ENCODE measurements at regions not wholly inside any gene's neighbourhood (a gene's known extent, or its start where the extent isn't known, plus 50 kb on each side); places are given as distances from the start of the nearest gene placed in this dataset.

DNA sequence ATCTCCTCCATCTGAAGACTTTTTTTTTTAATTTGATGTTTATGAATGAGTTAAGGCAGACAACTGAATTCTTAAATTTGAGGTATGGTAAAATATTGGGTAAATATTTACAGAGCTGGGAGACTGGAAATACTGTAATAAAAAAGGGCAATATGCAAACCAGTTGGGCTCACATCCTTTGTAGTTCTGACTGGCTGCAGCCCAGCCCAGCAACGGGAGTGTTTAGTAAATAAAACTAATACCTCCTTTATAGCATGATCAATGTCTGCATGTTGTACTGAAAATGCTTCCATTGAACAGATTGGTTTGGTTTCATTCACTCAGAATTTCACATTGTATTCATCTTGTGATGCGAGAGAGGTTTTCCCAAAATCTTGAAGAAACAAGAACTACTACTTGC lies 365.0 kb downstream of the DMRT2 start:
- TF ChIP-seq SMC3 (conservative IDR thresholded peaks at IDR 0.05; ENCODE audit: poor library complexity) (no peak), EZH2 (IDR thresholded peaks at IDR 0.05; ENCODE audit: borderline replicate concordance, insufficient read depth, low read length, poor library complexity, severe bottlenecking) (no peak), REST (IDR thresholded peaks at IDR 0.05; ENCODE audit: borderline replicate concordance) (no peak), POLR2AphosphoS5 (IDR thresholded peaks at IDR 0.05) (no peak), EP300 (conservative IDR thresholded peaks at IDR 0.05; ENCODE audit: poor library complexity, severe bottlenecking) (no peak), MXI1 (conservative IDR thresholded peaks at IDR 0.05; ENCODE audit: poor library complexity, severe bottlenecking) (no peak), RAD21 (conservative IDR thresholded peaks at IDR 0.05) (no peak), TAF1 (IDR thresholded peaks at IDR 0.05; ENCODE audit: low read depth) (no peak)
- TF ChIP-seq, protein P1, sequence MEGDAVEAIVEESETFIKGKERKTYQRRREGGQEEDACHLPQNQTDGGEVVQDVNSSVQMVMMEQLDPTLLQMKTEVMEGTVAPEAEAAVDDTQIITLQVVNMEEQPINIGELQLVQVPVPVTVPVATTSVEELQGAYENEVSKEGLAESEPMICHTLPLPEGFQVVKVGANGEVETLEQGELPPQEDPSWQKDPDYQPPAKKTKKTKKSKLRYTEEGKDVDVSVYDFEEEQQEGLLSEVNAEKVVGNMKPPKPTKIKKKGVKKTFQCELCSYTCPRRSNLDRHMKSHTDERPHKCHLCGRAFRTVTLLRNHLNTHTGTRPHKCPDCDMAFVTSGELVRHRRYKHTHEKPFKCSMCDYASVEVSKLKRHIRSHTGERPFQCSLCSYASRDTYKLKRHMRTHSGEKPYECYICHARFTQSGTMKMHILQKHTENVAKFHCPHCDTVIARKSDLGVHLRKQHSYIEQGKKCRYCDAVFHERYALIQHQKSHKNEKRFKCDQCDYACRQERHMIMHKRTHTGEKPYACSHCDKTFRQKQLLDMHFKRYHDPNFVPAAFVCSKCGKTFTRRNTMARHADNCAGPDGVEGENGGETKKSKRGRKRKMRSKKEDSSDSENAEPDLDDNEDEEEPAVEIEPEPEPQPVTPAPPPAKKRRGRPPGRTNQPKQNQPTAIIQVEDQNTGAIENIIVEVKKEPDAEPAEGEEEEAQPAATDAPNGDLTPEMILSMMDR (IDR thresholded peaks at IDR 0.05; ENCODE audit: poor library complexity, severe bottlenecking), result no peak
- Histone ChIP-seq H3K9me3 (ENCODE audit: low read length) (no peaks in the 10 kb centered on the region), H3K9me2 (ENCODE audit: insufficient read depth, low read length) (no peaks in the 10 kb centered on the region), H3K36me3 (ENCODE audit: insufficient read depth, low read length) (no peaks in the 10 kb centered on the region), H3K9ac (ENCODE audit: low read length) (no peak overlapping the region), H3K4me2 (ENCODE audit: low read length) (no peak overlapping the region), H2AFZ (ENCODE audit: low read depth, low read length) (no peak overlapping the region), H3K27ac (ENCODE audit: low read length) (no peak overlapping the region), H3F3A (ENCODE audit: insufficient read depth, low read length, poor library complexity, severe bottlenecking) (no peaks in the 10 kb centered on the region), H4K20me1 (ENCODE audit: insufficient read depth) (no peaks in the 10 kb centered on the region), H3K79me2 (replicated peaks; ENCODE audit: insufficient read depth, low read length) (no peaks in the 10 kb centered on the region), H3K4me3 (ENCODE audit: low read length) (no peak overlapping the region), H3K27me3 (ENCODE audit: insufficient read depth, low read depth, low read length) (no peaks in the 10 kb centered on the region)

- TF ChIP-seq EP300 (conservative IDR thresholded peaks at IDR 0.05; ENCODE audit: poor library complexity, severe bottlenecking), result no peak
- TF ChIP-seq TAF1 (IDR thresholded peaks at IDR 0.05; ENCODE audit: low read depth), result no peak
- no peak for TF ChIP-seq SMC3 (conservative IDR thresholded peaks at IDR 0.05; ENCODE audit: poor library complexity)
- TF ChIP-seq MXI1 (conservative IDR thresholded peaks at IDR 0.05; ENCODE audit: poor library complexity, severe bottlenecking), result no peak
- no peak for TF ChIP-seq REST (IDR thresholded peaks at IDR 0.05; ENCODE audit: borderline replicate concordance)
- no peak for TF ChIP-seq POLR2AphosphoS5 (IDR thresholded peaks at IDR 0.05)
- TF ChIP-seq RAD21 (conservative IDR thresholded peaks at IDR 0.05), result no peak
- no peak for TF ChIP-seq EZH2 (IDR thresholded peaks at IDR 0.05; ENCODE audit: borderline replicate concordance, insufficient read depth, low read length, poor library complexity, severe bottlenecking)
- TF ChIP-seq, protein P1 (IDR thresholded peaks at IDR 0.05; ENCODE audit: poor library complexity, severe bottlenecking), result no peak
- no peak overlapping the region for H3K9ac ChIP-seq (ENCODE audit: low read length)
- no peak overlapping the region for H3K4me3 ChIP-seq (ENCODE audit: low read length)
- no peaks in the 10 kb centered on the region for H3K79me2 ChIP-seq (replicated peaks; ENCODE audit: insufficient read depth, low read length)
- H3K36me3 ChIP-seq (ENCODE audit: insufficient read depth, low read length), result no peaks in the 10 kb centered on the region
- H3K9me3 ChIP-seq (ENCODE audit: low read length), result no peaks in the 10 kb centered on the region
- H3K27me3 ChIP-seq (ENCODE audit: insufficient read depth, low read depth, low read length), result no peaks in the 10 kb centered on the region
- H3F3A ChIP-seq (ENCODE audit: insufficient read depth, low read length, poor library complexity, severe bottlenecking), result no peaks in the 10 kb centered on the region
- H4K20me1 ChIP-seq (ENCODE audit: insufficient read depth), result no peaks in the 10 kb centered on the region
- H3K27ac ChIP-seq (ENCODE audit: low read length), result no peak overlapping the region
- no peak overlapping the region for H3K4me2 ChIP-seq (ENCODE audit: low read length)
- H3K9me2 ChIP-seq (ENCODE audit: insufficient read depth, low read length), result no peaks in the 10 kb centered on the region
- H2AFZ ChIP-seq (ENCODE audit: low read depth, low read length), result no peak overlapping the region
Observed at GRCh38 chr9:1416261-1416660, 366.1 kb downstream of the DMRT2 start.

Measured in neural cell (in vitro differentiated cells).